Stimulated activated CD4-positive, alpha-beta T cell treated with anti-CD3 and anti-CD28 coated beads, Interleukin-1b, Interleukin-23, amount 100 ng/mL, for 24 hours (primary cell): ENCODE measurements at regions not wholly inside any gene's neighbourhood (a gene's known extent, or its start where the extent isn't known, plus 50 kb on each side); places are given as distances from the start of the nearest gene placed in this dataset.
"Not testable (repeated sequence)": the region's sequence is repeated elsewhere in the genome, so short reads cannot be mapped to it uniquely, and the experiment has no call there.

Experiments used
- DNase-seq, 4 experiments: peaks; one replicate each; pipeline ENCODE4 v3.0.0-alpha.2; 2020; ENCODE audit warnings: low read depth in 4 of 4, low spot score in 1 of 4

- DNase-seq, result not testable (repeated sequence)
Measured at GRCh38 chr17:33959098-33959497, 296.0 kb upstream of the CCL2 start.

GRCh38 chr17:33962857-33963655 is 292.0 kb upstream of the CCL2 start:
- no peak for DNase-seq

GRCh38 chr17:33964344-33964979 is 290.6 kb upstream of the CCL2 start:
- DNase-seq, result no peak

GRCh38 chr17:33966410-33967059 is 288.6 kb upstream of the CCL2 start:
- DNase-seq, result no peak

GRCh38 chr17:33967608-33968349 is 287.3 kb upstream of the CCL2 start:
- no peak for DNase-seq

GRCh38 chr17:33968350-33969044 is 286.6 kb upstream of the CCL2 start:
- DNase-seq, result no peak

- no peak for DNase-seq
Measured at GRCh38 chr17:33970279-33970678, 284.8 kb upstream of the CCL2 start.

- DNase-seq, result no peak
Measured at GRCh38 chr17:33972763-33973162, 282.3 kb upstream of the CCL2 start.

GRCh38 chr17:33973491-33973890 is 281.6 kb upstream of the CCL2 start:
- no peak for DNase-seq

GRCh38 chr17:33974276-33974675 is 280.8 kb upstream of the CCL2 start:
- no peak for DNase-seq

GRCh38 chr17:33976831-33977230 is 278.3 kb upstream of the CCL2 start:
- no peak for DNase-seq

GRCh38 chr17:33977729-33978514 is 277.2 kb upstream of the CCL2 start:
- no peak for DNase-seq

- no peak for DNase-seq
Measured at GRCh38 chr17:33978889-33979288, 276.2 kb upstream of the CCL2 start.

- DNase-seq, result no peak
Measured at GRCh38 chr17:33980193-33980592, 274.9 kb upstream of the CCL2 start.

- DNase-seq, result no peak
Measured at GRCh38 chr17:33981711-33982601, 273.1 kb upstream of the CCL2 start.

GRCh38 chr17:33982909-33983308 is 272.2 kb upstream of the CCL2 start:
- DNase-seq, result no peak

- no peak for DNase-seq
Measured at GRCh38 chr17:33983824-33984574, 271.1 kb upstream of the CCL2 start.

GRCh38 chr17:33986088-33986487 is 269.0 kb upstream of the CCL2 start:
- no peak for DNase-seq
